Left ventricle myocardium superior (tissue), 1 donor: ENCODE measurements at regions not wholly inside any gene's neighbourhood (a gene's known extent, or its start where the extent isn't known, plus 50 kb on each side); places are given as distances from the start of the nearest gene placed in this dataset.
"Not testable (repeated sequence)": the region's sequence is repeated elsewhere in the genome, so short reads cannot be mapped to it uniquely, and the experiment has no call there.

Experiments used
- ATAC-seq: fragments of 200-7000 bp; cut with Tn5 transposase; one replicate; pipeline ENCODE4 v1.9.1; 2020; ENCODE audit warnings: mild to moderate bottlenecking, moderate library complexity
- DNase-seq: peaks from one replicate; pipeline ENCODE4 v3.0.0-alpha.2; 2020
- intact Hi-C: fragments of 100-400 bp; cut with micrococcal nuclease; formaldehyde crosslinking; loops from one replicate; pipeline ENCODE4 v1.11.0; 2022
- donor health status: DM: no; HTN: yes; CAD: no; lungs with severe emphysema.

- intact Hi-C loops: no loop called here
- peak; percentile 88 for ATAC-seq
- peak; percentile 36 for DNase-seq
Observed at GRCh38 chr5:116771466-116772151, 197.0 kb upstream of the SEMA6A start.

- intact Hi-C loops, DNase-seq, ATAC-seq: not testable (repeated sequence)
Observed at GRCh38 chr5:116769953-116770352, 195.3 kb upstream of the SEMA6A start.

- ATAC-seq (no peak), DNase-seq (no peak)
- intact Hi-C loops: no loop called here
Observed at GRCh38 chr5:116769470-116769869, 194.8 kb upstream of the SEMA6A start.

- intact Hi-C loops: no loop called here
Observed at GRCh38 chr5:116766470-116766947, 191.9 kb upstream of the SEMA6A start.

GRCh38 chr5:116765441-116765840, 190.8 kb upstream of the SEMA6A start:
- ATAC-seq (no peak), DNase-seq (no peak)
- intact Hi-C loops: no loop called here

More at GRCh38 chr5:116766470-116766947, 191.9 kb upstream of the SEMA6A start:
- DNase-seq: no peak
- peak; percentile 90 for ATAC-seq

GRCh38 chr5:116764941-116765340, 190.3 kb upstream of the SEMA6A start:
- ATAC-seq (no peak), DNase-seq (no peak)
- intact Hi-C loops: no loop called here

GRCh38 chr5:116763987-116764866, 189.6 kb upstream of the SEMA6A start:
- intact Hi-C loops: no loop called here
- no peak for DNase-seq
- ATAC-seq: no peak

- DNase-seq (peak; percentile 36), ATAC-seq (peak; percentile 35)
- intact Hi-C loops: no loop called here
Observed at GRCh38 chr5:116759860-116760640, 185.4 kb upstream of the SEMA6A start.

GRCh38 chr5:116757326-116757725, 182.7 kb upstream of the SEMA6A start:
- intact Hi-C loops: no loop called here
- no peak for DNase-seq

GRCh38 chr5:116756531-116756930, 181.9 kb upstream of the SEMA6A start:
- DNase-seq (no peak), ATAC-seq (peak; percentile 25)
- intact Hi-C loops: no loop called here

More at GRCh38 chr5:116757326-116757725, 182.7 kb upstream of the SEMA6A start:
- ATAC-seq: no peak

- no peak for DNase-seq
- intact Hi-C loops: no loop called here
- no peak for ATAC-seq
Observed at GRCh38 chr5:116754556-116754955, 179.9 kb upstream of the SEMA6A start.

- intact Hi-C loops: no loop called here
- ATAC-seq (no peak), DNase-seq (no peak)
Observed at GRCh38 chr5:116751684-116752083, 177.1 kb upstream of the SEMA6A start.

- DNase-seq: no peak
- intact Hi-C loops: no loop called here
- no peak for ATAC-seq
Observed at GRCh38 chr5:116750631-116751580, 176.3 kb upstream of the SEMA6A start.

GRCh38 chr5:116747881-116748280, 173.3 kb upstream of the SEMA6A start:
- DNase-seq: no peak
- intact Hi-C loops: no loop called here
- peak; percentile 83 for ATAC-seq

GRCh38 chr5:116746668-116747067, 172.0 kb upstream of the SEMA6A start:
- ATAC-seq (no peak), DNase-seq (no peak)
- intact Hi-C loops: no loop called here

GRCh38 chr5:116740771-116741170, 166.1 kb upstream of the SEMA6A start:
- ATAC-seq (no peak), DNase-seq (no peak)
- intact Hi-C loops: no loop called here

- DNase-seq (no peak), ATAC-seq (peak; percentile 26)
- intact Hi-C loops: no loop called here
Observed at GRCh38 chr5:116739571-116739970, 164.9 kb upstream of the SEMA6A start.

GRCh38 chr5:116738615-116739261, 164.1 kb upstream of the SEMA6A start:
- ATAC-seq (peak; percentile 85), DNase-seq (no peak)
- intact Hi-C loops: no loop called here
